Body of pancreas (tissue), 4 donors: ENCODE measurements at regions not wholly inside any gene's neighbourhood (a gene's known extent, or its start where the extent isn't known, plus 50 kb on each side); places are given as distances from the start of the nearest gene placed in this dataset.

ENCODE experiments used
- ATAC-seq: fragments of 150-250 bp; one replicate; pipeline ENCODE4 v1.9.1; 2016
- DNase-seq, 4 donors: peaks; one replicate each; pipeline ENCODE4 v3.0.0-alpha.2; 2019
- H3K27ac ChIP-seq, 4 donors: fragments of 200-600 bp; sonication (generic); 1 replicate in 3 of 4; 2 replicates in 1 of 4; pipeline versions ENCODE4 v1.5.1 to v1.6.1; 2016 to 2019; ENCODE audit warnings: mild to moderate bottlenecking in 1 of 4, mixed read lengths in 1 of 4, moderate library complexity in 1 of 4
- H3K27me3 ChIP-seq, 2 donors: fragments of 200-600 bp; sonication (generic); one replicate each; pipeline ENCODE4 v1.6.0; 2016; ENCODE audit warnings: mild to moderate bottlenecking in 1 of 2
- H3K36me3 ChIP-seq, 2 donors: fragments of 200-600 bp; sonication (generic); replicated peaks in 1 of 2; 2 replicates each; pipeline ENCODE4 v1.5.1; 2016; ENCODE audit warnings: low read depth in 2 of 2; ENCODE audit not compliant: insufficient read depth in 1 of 2
- H3K4me1 ChIP-seq: fragments of 200-600 bp; sonication (generic); one replicate; pipeline ENCODE4 v1.6.0; 2016
- H3K4me3 ChIP-seq, 2 donors: fragments of 200-600 bp; sonication (generic); 1 replicate in 1 of 2; 2 replicates in 1 of 2; pipeline ENCODE4 v1.5.1; 2016 to 2019
- H3K9me3 ChIP-seq, 3 donors: fragments of 200-600 bp; sonication (generic); 1 replicate in 2 of 3; 2 replicates in 1 of 3; pipeline ENCODE4 v1.5.1; 2016
- POLR2A ChIP-seq, 3 donors: fragments of 450-650 bp; IDR thresholded peaks; one replicate each; pipeline ENCODE4 v1.6.1; 2016; ENCODE audit warnings: antibody characterized with exemption in 3 of 3, mild to moderate bottlenecking in 2 of 3
- WGBS, 2 donors: methylation state at CpG; one replicate each; pipeline ENCODE4 v1.1.5; 2017; 5-methylcytosine and 5-hydroxymethylcytosine counted together
- intact Hi-C: fragments of 100-400 bp; cut with DNase I; formaldehyde crosslinking; loops from one replicate; pipeline ENCODE4 v1.15.1; 2023
- TF ChIP-seq, protein P1 (sequence below), 7 experiments: fragments of 450-650 bp in 4 of 7; fragments of 200-600 bp in 3 of 7; sonication (generic) in 3 of 7; IDR thresholded peaks; one replicate each; pipeline ENCODE4 v1.5.1; 2016 to 2019; ENCODE audit warnings: antibody characterized with exemption in 7 of 7

DNA sequence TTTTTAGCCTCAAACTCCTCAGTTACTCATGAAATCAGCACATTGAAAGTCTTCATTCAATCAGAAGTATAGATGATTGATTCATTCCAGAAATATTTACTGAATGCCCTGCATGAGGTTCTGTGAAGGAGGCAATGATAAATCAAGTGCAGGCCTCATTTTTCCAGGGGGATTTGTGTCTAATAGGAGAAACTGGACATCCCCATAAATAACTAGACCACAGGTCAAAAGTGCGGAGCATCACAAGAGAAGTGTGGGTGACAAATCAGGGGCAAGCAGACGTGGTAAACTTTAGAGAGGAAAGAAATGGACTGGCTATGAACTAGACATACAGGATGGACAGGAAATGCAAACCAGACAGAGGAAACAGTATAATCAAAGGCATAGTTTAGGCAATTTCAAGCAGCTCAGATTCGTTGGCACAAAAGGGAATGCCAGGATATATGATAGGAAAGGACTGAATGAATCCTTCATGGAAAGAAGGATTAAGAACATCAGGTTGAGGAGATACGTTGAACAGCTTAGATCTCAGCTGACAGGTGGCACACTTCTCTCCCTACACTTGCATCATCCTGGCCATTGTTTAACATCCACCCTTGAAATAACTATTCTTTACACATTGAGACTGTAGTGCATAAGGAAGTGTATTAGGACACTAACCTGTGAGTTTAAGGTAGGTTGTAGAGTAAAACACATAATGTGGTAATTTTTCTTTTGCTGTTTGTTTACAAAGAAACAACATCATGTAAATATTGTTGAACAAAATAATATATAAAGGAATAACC, 69.6 kb upstream of the RASGEF1B start:
- WGBS, 2 donors = 45 to 59% methylated on average over 4 of the region's 4 CpGs
- H3K36me3 ChIP-seq = no peaks in the 10 kb centered on the region
- no peaks in the 10 kb centered on the region for H3K27me3 ChIP-seq
- no peaks in the 10 kb centered on the region for H3K9me3 ChIP-seq
- DNase-seq (no peak), ATAC-seq (no peak)
- no peaks in the 10 kb centered on the region for H3K4me1 ChIP-seq
- TF ChIP-seq, protein P1, sequence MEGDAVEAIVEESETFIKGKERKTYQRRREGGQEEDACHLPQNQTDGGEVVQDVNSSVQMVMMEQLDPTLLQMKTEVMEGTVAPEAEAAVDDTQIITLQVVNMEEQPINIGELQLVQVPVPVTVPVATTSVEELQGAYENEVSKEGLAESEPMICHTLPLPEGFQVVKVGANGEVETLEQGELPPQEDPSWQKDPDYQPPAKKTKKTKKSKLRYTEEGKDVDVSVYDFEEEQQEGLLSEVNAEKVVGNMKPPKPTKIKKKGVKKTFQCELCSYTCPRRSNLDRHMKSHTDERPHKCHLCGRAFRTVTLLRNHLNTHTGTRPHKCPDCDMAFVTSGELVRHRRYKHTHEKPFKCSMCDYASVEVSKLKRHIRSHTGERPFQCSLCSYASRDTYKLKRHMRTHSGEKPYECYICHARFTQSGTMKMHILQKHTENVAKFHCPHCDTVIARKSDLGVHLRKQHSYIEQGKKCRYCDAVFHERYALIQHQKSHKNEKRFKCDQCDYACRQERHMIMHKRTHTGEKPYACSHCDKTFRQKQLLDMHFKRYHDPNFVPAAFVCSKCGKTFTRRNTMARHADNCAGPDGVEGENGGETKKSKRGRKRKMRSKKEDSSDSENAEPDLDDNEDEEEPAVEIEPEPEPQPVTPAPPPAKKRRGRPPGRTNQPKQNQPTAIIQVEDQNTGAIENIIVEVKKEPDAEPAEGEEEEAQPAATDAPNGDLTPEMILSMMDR (IDR thresholded peaks at IDR 0.05) = no peak
- no peak for TF ChIP-seq POLR2A (IDR thresholded peaks at IDR 0.05)
- no peak overlapping the region for H3K27ac ChIP-seq
- intact Hi-C loops = no loop called here
- H3K4me3 ChIP-seq = no peak overlapping the region

DNA sequence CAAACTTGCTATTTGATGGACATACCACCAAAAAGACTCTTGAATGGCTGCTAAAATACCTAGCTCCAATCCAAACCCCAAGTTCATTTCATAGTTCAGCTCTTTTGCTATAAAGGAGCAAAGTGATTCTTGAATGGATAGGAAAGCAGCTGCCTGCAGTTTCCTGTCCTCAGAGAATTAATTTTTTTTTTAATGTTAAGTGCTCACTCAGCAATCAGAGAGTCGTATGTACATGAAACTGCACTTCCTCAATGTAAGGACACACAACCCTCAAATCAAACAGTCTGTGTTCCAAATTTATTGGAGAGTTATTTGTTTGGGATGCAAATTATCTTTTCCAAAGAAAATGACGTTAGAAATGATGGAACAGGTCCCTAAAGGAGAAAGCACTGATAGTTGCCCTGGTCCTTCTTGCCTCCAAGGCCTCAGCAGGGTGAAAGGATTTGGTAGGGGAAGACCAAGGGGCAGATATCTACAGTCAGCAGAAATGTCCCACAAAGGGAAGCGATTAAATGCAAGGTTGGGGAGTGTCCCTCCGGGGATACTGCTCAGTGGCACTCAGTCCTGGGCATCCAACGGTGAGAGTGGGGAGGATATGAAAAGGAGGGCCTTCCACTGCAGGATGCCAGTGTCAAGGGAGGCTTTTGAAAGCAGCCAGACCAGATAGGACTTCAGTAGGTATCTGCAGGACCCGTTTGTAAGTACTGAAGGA, 67.2 kb upstream of the RASGEF1B start:
- ATAC-seq = no peak
- intact Hi-C loops = no loop called here

DNA sequence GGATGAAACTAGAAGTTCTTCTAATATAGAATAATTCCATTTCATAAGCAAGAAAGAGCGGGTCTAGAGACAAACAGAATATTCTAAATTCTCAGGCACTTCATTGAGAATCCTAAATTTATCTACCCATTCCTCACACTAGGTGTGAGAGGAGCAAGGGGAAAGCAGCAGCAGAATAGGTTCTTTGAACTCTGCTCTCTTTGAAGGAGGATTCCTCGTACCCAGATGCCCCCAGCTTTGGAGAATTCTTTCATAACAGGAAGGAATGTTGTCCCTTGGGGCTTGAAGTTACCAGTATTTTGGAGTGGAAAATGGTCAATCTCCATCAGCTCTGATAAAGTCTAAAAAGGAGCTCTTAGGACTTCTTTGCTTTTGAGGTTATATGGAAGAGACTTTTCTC, 59.7 kb upstream of the RASGEF1B start:
- no peak overlapping the region for H3K4me3 ChIP-seq
- no peaks in the 10 kb centered on the region for H3K36me3 ChIP-seq
- intact Hi-C loops = no loop called here
- H3K27me3 ChIP-seq = no peaks in the 10 kb centered on the region
- H3K4me1 ChIP-seq = no peaks in the 10 kb centered on the region
- DNase-seq = no peak
- ATAC-seq = no peak
- H3K9me3 ChIP-seq = no peaks in the 10 kb centered on the region
- 40 to 50% methylated on average over 2 of the region's 2 CpGs for WGBS, 2 donors
- TF ChIP-seq POLR2A (IDR thresholded peaks at IDR 0.05) = no peak
- TF ChIP-seq, protein P1 (IDR thresholded peaks at IDR 0.05) = no peak
- no peak overlapping the region for H3K27ac ChIP-seq

More for the DNA sequence above, 67.2 kb upstream of the RASGEF1B start:
- Histone ChIP-seq H3K4me1 (no peaks in the 10 kb centered on the region), H3K4me3 (no peak overlapping the region), H3K27ac (peak overlapping the region in 1 of 4 donors; percentile 28), H3K27me3 (no peaks in the 10 kb centered on the region), H3K9me3 (no peaks in the 10 kb centered on the region), H3K36me3 (no peaks in the 10 kb centered on the region)
- WGBS, 2 donors = 44 to 70% methylated on average over 6 of the region's 6 CpGs
- TF ChIP-seq POLR2A (IDR thresholded peaks at IDR 0.05) = no peak
- TF ChIP-seq, protein P1 (IDR thresholded peaks at IDR 0.05) = no peak
- no peak for DNase-seq

DNA sequence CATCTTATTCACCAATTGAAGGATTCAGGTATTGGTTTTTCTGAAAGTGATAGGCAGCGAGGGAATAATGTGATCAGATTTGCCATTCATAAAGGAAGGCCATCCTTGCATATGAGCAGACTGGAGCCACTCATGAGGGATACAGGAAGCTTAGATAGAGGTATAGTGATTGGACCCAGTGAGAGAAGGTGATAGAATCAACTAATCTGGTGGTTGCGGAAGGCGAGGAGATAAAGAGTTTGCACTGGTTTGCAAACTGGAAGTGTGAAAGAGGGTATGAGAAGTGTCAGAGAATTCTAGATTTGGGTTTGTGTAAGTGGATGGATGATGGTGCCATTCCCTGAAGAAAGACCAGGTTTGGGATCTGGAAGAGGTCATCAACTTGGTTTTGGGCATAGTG, 57.3 kb upstream of the RASGEF1B start:
- no peaks in the 10 kb centered on the region for H3K9me3 ChIP-seq
- ATAC-seq = no peak
- WGBS, 2 donors = 88 to 95% methylated on average over 3 of the region's 3 CpGs
- H3K36me3 ChIP-seq = no peaks in the 10 kb centered on the region
- intact Hi-C loops = no loop called here
- H3K27me3 ChIP-seq = no peaks in the 10 kb centered on the region
- H3K27ac ChIP-seq = no peak overlapping the region
- no peak for DNase-seq
- H3K4me3 ChIP-seq = no peak overlapping the region
- H3K4me1 ChIP-seq = no peaks in the 10 kb centered on the region
- TF ChIP-seq, protein P1 (IDR thresholded peaks at IDR 0.05) = no peak
- no peak for TF ChIP-seq POLR2A (IDR thresholded peaks at IDR 0.05)
